HG03432 (cell line): ENCODE measurements at regions not wholly inside any gene's neighbourhood (a gene's known extent, or its start where the extent isn't known, plus 50 kb on each side); places are given as distances from the start of the nearest gene placed in this dataset.

Experiments
- ATAC-seq: cut with Tn5 transposase; IDR thresholded peaks from one replicate; pipeline ENCODE4 v1.9.1; 2021; ENCODE audit warnings: mild to moderate bottlenecking, moderate library complexity; ENCODE audit not compliant: unreplicated experiment

- ATAC-seq: no peak
Measured at GRCh38 chr1:50358962-50359361, 64.3 kb downstream of the DMRTA2 start.

DNA sequence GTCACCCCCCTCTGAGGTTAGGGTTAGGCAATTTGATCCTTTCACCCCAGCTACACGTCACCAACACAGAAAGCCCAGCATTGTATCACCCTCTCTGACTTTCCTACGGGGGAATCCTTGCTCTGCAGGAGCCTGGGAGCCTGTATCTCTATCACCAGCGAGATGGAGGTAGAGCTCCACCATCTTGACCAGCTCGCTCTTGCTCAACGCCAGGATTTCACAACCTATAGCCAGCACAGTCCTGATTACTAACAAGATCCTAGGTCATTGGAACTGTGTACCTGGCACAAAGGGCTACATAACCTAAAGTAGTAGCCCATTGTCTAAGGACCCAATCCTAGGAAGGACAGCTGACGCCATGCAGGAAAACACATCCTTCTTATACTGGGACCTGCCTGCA is 66.1 kb downstream of the DMRTA2 start:
- no peak for ATAC-seq

GRCh38 chr1:50354813-50355212 is 68.4 kb downstream of the DMRTA2 start:
- ATAC-seq: no peak

DNA sequence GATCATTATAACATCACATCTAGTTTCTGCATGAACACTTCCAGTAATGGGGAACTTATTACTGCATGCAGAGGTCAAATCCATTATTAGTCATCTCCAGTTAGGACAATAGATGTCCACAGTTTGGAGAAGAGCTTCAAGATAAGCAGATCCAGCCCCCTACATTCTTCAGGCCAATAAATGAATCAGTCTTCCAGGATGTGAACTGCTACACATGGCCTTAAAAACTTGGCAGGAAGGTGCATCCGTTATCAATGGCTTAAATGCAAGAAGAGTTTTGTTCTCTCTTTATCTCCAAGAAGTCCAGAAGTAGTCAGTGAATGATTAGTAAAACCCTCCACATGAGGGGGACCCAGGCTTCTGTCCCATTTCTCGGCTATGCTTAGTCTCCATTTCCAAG is 70.8 kb downstream of the DMRTA2 start:
- ATAC-seq: no peak

GRCh38 chr1:50350868-50351267 is 72.4 kb downstream of the DMRTA2 start:
- no peak for ATAC-seq

GRCh38 chr1:50350421-50350820 is 72.8 kb downstream of the DMRTA2 start:
- ATAC-seq: no peak

DNA sequence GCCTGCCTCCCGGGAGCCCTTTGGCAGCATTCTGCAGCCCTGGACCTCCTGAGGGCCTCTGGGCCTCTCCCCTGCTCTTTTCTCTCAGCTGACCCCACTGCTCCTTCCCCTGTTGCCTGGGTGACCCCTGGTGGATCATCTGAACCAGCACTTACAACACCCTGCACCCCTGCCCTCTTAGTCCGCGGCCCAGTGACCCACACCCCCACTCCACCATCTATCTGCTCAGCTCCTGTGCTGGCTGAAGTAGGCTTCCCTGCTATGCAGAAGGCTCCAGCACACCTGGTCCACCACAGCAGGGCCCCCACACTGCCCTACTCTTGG is 74.0 kb downstream of the DMRTA2 start:
- no peak for ATAC-seq

DNA sequence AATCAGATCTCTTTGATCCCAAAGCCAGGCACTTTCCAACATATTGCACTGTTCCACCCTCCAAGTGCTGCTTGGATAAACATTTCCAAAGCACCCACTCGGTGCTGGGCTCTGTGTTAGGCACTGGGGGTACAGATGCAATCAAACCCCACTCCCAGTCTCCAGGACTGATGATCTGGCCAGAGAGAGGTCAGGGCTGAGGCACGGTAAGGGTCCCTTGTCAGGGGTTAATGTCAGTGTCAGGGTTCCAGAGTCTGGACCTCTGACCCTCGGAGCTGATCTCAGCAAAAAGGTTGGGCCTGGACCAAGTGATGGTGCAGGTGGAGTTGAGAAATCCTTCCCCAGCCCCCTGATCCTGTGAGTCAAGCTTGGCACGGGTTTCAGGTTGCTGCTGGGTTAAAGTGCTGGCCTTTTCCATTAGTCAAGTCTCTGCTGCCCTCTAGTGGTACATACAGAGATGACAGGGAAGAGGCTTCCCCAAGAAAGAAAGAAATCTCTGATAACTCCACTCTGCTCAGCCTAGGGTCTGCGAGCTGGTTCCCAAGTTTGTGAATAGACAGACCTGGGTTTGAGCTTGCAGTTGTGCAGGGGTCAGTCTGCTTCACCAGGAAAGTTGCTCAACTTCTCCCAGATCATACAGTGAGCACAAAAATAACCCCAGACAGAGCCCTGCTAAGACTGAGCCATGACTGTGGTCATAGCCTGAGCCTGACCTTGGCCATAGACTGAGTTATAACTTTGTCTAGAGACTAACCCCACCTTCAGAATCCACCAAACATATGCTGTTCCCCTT is 74.6 kb downstream of the DMRTA2 start:
- peak; percentile 85 for ATAC-seq

GRCh38 chr1:50347933-50348332 is 75.3 kb downstream of the DMRTA2 start:
- ATAC-seq: no peak

DNA sequence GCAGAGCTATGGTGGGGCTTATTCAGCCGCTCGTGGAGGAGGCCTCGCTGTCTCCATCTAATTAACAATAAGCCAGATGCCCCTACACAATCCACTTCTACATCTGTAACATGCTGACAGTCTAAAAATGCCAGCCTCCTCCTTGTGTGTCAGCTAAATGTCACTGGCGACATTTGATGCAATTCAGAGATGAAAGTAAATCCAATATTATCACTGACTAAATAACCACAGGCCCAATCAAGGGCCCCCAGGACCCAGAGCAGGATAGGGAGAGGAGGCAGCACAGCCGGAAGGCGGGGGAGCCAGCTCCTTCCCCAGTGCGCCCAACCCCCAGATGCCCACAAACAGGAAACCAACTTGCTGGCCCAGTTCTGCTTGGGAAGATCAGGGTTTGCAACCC is 76.6 kb downstream of the DMRTA2 start:
- ATAC-seq: no peak

DNA sequence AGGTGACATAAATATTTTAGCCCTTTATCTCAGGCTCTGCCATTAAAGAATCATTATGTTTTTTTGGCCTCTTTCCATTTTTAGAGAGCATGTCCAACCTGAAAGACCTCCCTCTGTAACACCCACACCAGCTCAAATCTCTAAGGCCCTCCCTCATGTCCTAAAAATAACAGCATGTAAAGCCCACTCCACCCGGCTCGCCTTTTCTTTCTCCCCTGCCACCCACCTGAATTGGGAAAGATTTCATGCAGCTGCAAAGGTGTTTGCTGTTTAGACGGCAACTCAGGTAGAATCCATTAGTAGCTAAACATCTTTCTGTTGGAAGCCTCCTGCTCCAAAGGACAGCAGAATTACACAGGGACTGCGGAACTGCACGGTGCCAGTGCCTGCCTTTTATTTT is 79.9 kb downstream of the DMRTA2 start:
- ATAC-seq: no peak

- ATAC-seq: no peak
Measured at GRCh38 chr1:50342525-50342924, 80.7 kb downstream of the DMRTA2 start.

- no peak for ATAC-seq
Measured at GRCh38 chr1:50335036-50335435, 88.2 kb downstream of the DMRTA2 start.

DNA sequence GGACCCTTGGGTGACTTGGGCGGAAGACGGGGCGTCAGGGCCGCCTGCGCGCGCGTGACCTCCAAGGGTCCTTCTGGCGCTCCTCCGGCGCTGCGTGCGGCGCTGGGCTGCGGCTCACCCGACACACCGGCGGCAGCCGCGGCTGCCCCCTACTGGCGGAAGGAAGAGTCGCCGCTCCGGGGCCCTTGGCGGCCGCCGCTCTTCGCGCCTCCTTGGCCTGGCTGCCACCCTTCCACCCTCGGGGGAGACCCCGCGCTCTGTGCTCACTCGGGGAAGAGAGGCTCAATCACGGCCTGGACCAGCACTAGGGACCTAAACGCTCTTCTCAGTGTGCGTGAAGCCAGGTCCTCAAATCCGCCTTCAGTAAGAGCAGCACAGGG is 89.7 kb downstream of the DMRTA2 start:
- peak; percentile 95 for ATAC-seq

DNA sequence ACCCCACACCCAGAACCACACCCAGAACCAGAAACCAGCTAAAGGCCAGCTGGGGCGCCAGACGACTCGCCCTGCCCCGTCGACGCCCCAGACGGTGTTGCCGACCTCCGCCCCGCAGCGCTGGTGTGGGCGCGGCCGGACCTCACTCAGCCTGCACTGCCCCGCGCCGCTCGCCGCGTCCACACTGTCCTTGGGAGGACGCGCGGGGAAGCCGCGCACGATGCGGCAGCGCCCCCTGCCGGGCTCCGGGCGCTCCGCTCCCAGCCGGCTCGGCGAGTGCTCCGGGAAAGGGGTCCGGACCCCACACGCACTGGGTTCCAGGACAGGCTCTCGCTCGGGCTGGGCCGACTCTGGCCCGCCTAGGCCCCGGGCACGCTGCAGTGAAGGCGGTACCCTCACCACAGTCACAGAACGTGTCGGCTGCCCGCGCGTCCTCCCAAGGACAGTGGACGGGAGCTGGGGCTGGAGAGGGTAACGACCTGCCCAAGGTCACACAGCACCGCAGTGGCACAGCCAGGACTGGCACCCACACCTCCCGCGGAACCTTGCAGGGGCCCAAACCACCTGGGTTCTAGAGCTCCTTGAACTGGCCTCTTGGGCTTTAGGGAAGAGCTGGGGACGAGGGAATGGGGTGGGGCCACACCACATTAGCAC is 90.2 kb downstream of the DMRTA2 start:
- ATAC-seq: peak; percentile 85

GRCh38 chr1:50329332-50329932 is 93.8 kb downstream of the DMRTA2 start:
- no peak for ATAC-seq

DNA sequence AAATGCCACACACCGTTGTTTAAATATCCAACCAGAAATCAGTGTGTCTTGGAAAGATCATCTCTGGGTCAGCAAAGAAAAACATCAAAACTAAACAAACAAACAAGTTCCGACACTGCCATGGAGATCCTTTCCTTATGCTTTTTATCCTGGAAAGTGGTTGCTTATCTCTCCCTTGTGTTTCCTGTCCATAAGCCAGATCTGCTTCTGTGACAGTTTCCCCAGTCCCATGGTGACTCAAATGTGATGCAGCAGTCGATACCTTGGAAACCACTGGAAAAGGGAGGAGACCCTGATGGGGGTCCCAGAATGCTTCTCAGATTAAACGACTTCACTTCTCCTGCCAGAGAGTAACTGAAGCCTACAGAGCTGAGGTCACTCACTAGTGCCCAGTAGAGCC is 94.7 kb downstream of the DMRTA2 start:
- ATAC-seq: no peak

DNA sequence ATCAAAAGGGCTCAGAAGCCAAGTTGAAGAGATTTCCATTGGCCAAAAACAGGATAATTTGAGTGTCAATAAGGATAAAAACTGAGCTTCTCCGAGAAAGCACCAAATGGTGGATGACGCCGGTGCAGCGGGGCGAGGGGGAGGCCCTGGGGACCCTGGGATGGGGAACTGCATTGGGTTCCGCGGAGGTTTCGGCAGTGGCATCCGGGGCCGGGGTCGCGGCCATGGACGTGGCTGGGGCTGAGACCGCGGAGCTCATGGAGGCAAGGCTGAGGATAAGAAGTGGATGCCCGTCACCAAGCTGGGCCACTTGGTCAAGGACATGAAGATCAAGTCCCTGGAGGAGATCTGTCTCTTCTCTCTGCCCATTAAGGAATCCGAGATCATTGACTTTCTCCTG is 97.2 kb downstream of the DMRTA2 start:
- ATAC-seq: no peak

DNA sequence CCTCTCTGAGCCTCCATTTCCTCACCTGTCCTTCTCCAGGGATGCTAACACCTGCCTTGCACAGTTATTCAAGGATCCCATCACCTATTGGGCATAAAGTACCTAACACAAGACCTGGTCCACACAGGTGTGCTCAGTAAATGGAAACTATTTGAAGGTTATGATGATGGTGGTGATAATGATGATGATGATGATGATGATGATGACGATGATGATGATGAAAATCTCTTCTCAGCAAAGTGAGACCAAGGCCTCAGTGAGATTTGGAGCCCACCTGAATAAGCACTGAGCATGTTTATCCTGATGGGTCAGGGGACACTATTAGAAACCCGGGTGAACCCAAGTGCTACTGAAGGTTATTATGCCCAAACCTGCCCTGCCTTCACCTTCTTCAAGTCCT is 100.7 kb downstream of the DMRTA2 start:
- no peak for ATAC-seq

DNA sequence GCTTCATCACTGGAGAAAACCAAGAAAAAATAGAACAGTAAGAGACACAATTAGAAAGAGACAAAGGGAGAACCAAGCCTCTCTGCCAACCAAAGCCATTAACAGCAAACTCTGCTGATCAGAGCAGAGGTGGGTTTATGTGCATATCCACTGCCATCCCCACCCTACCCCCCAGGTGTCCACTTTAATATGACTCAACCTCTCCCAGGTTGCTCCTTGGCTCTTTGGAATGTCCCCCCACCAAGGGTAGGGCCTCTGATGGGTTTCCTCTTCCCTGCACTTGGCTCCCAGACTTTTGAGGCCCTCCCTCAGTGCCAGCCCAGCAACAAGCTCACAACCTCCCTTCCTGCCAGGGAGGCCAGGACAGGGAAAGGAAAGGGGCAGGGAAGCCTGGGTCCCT is 104.8 kb downstream of the DMRTA2 start:
- no peak for ATAC-seq

DNA sequence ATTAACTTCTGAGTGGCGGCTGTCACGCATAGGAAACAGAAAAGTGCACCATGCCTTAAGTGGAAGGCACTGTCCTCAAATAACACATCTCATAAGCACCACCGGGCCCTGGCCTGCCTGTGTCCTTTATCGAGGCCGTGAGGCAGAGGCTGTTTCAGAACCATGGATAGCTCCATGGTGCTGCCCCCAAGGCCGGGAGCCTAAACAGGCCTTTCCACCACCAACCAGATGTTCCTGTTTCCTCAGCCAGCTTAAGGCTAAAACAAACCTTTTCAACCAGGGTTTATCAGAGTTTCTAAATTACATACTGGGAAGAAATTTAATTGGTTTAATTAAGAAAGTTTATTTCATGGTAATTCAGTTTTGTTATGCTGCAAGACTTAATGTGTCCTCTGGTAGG is 114.4 kb downstream of the DMRTA2 start:
- ATAC-seq: no peak

GRCh38 chr1:50305808-50306207 is 117.4 kb downstream of the DMRTA2 start:
- ATAC-seq: no peak
